ENCODE measurements at regions not wholly inside any gene's neighbourhood (a gene's known extent, or its start where the extent isn't known, plus 50 kb on each side); places are given as distances from the start of the nearest gene placed in this dataset.
"Not testable (repeated sequence)": the region's sequence is repeated elsewhere in the genome, so short reads cannot be mapped to it uniquely, and the experiment has no call there.

- DNase-seq: no peak
These were observed 625.6 kb upstream of the PTBP2 start for GRCh38 chr1:96095849-96096612.

- no peak for DNase-seq
These were observed 624.8 kb upstream of the PTBP2 start for GRCh38 chr1:96096613-96097321.

- no peak for DNase-seq
These were observed 617.1 kb upstream of the PTBP2 start for GRCh38 chr1:96104506-96104905.

- no peak for DNase-seq
These were observed 616.7 kb upstream of the PTBP2 start for GRCh38 chr1:96104906-96105305.

- DNase-seq: no peak
These were observed 604.9 kb upstream of the PTBP2 start for GRCh38 chr1:96116731-96117130.

GRCh38 chr1:96130432-96130831 is 591.2 kb upstream of the PTBP2 start:
- no peak for DNase-seq

- no peak for DNase-seq
These were observed 576.9 kb upstream of the PTBP2 start for GRCh38 chr1:96144636-96145035.

- no peak for DNase-seq
These were observed 576.1 kb upstream of the PTBP2 start for GRCh38 chr1:96145492-96145891.

- not testable (repeated sequence) for DNase-seq
These were observed 568.6 kb upstream of the PTBP2 start for GRCh38 chr1:96152957-96153356.

GRCh38 chr1:96157101-96157500 is 564.5 kb upstream of the PTBP2 start:
- DNase-seq: no peak

GRCh38 chr1:96159379-96159778 is 562.2 kb upstream of the PTBP2 start:
- no peak for DNase-seq

GRCh38 chr1:96164053-96164452 is 557.5 kb upstream of the PTBP2 start:
- DNase-seq: no peak

- DNase-seq: no peak
These were observed 543.5 kb upstream of the PTBP2 start for GRCh38 chr1:96178053-96178452.

GRCh38 chr1:96183485-96183884 is 538.1 kb upstream of the PTBP2 start:
- no peak for DNase-seq

- no peak for DNase-seq
These were observed 537.7 kb upstream of the PTBP2 start for GRCh38 chr1:96183928-96184327.

GRCh38 chr1:96185181-96185580 is 536.4 kb upstream of the PTBP2 start:
- no peak for DNase-seq

GRCh38 chr1:96187020-96187419 is 534.6 kb upstream of the PTBP2 start:
- DNase-seq: no peak

GRCh38 chr1:96191165-96191564 is 530.4 kb upstream of the PTBP2 start:
- DNase-seq: no peak

- no peak for DNase-seq
These were observed 515.1 kb upstream of the PTBP2 start for GRCh38 chr1:96206451-96206850.

- DNase-seq: no peak
These were observed 513.6 kb upstream of the PTBP2 start for GRCh38 chr1:96207936-96208335.

GRCh38 chr1:96208428-96208827 is 513.2 kb upstream of the PTBP2 start:
- DNase-seq: no peak

- no peak for DNase-seq
These were observed 511.5 kb upstream of the PTBP2 start for GRCh38 chr1:96210054-96210453.

GRCh38 chr1:96211202-96211601 is 510.4 kb upstream of the PTBP2 start:
- no peak for DNase-seq

GRCh38 chr1:96214982-96215381 is 506.6 kb upstream of the PTBP2 start:
- no peak for DNase-seq

- DNase-seq: no peak
These were observed 500.9 kb upstream of the PTBP2 start for GRCh38 chr1:96220651-96221050.

Data from femur (tissue), 1 donor.